SJCRH30 (cell line): ENCODE measurements at regions not wholly inside any gene's neighbourhood (a gene's known extent, or its start where the extent isn't known, plus 50 kb on each side); places are given as distances from the start of the nearest gene placed in this dataset.

Experiments used
- DNase-seq, 2 experiments: peaks; one replicate each; pipeline ENCODE4 v3.0.0-alpha.2; 2015 to 2020
- H3K27ac ChIP-seq: fragments of 250-450 bp; sonication (Bioruptor Pico); 2 replicates; pipeline ENCODE4 v1.5.1; 2020; ENCODE audit warnings: mild to moderate bottlenecking, moderate library complexity
- H3K27me3 ChIP-seq: fragments of 250-450 bp; sonication (Bioruptor Pico); 2 replicates; pipeline ENCODE4 v1.5.1; 2020; ENCODE audit warnings: mild to moderate bottlenecking, moderate library complexity
- H3K36me3 ChIP-seq: fragments of 250-450 bp; sonication (Bioruptor Pico); 2 replicates; pipeline ENCODE4 v1.5.1; 2020; ENCODE audit warnings: mild to moderate bottlenecking, moderate library complexity
- H3K4me1 ChIP-seq: fragments of 250-450 bp; sonication (Bioruptor Pico); 2 replicates; pipeline ENCODE4 v1.5.1; 2020; ENCODE audit warnings: mild to moderate bottlenecking, moderate library complexity
- H3K4me3 ChIP-seq: fragments of 250-450 bp; sonication (Bioruptor Pico); 2 replicates; pipeline ENCODE4 v1.5.1; 2020; ENCODE audit warnings: mild to moderate bottlenecking, moderate library complexity
- H3K9me3 ChIP-seq: fragments of 250-450 bp; sonication (Bioruptor Pico); replicated peaks from 2 replicates; pipeline ENCODE4 v1.5.1; 2020; ENCODE audit warnings: mild to moderate bottlenecking, moderate library complexity

- Histone ChIP-seq H3K9me3 (no peaks in the 10 kb centered on the region), H3K27ac (no peak overlapping the region), H3K4me1 (no peaks in the 10 kb centered on the region), H3K27me3 (peaks cover 6% of the 10 kb centered on the region; the same call in 1 of the 2 replicates), H3K36me3 (no peaks in the 10 kb centered on the region), H3K4me3 (no peak overlapping the region)
- no peak for DNase-seq
These were observed 221.6 kb downstream of the TBC1D2B start for GRCh38 chr15:77855871-77856270.

- DNase-seq: no peak
- no peaks in the 10 kb centered on the region for H3K36me3 ChIP-seq
- peaks cover 6% of the 10 kb centered on the region; the same call in 1 of the 2 replicates for H3K27me3 ChIP-seq
- no peak overlapping the region for H3K4me3 ChIP-seq
- no peaks in the 10 kb centered on the region for H3K9me3 ChIP-seq
- H3K4me1 ChIP-seq: no peaks in the 10 kb centered on the region
- no peak overlapping the region for H3K27ac ChIP-seq
These were observed 222.3 kb upstream of the LINGO1 start for GRCh38 chr15:77854980-77855379.

- Histone ChIP-seq H3K4me1 (no peaks in the 10 kb centered on the region), H3K9me3 (no peaks in the 10 kb centered on the region), H3K27me3 (peaks cover 6% of the 10 kb centered on the region; the same call in 1 of the 2 replicates), H3K27ac (no peak overlapping the region), H3K4me3 (no peak overlapping the region), H3K36me3 (no peaks in the 10 kb centered on the region)
- DNase-seq: no peak
These were observed 221.2 kb upstream of the LINGO1 start for GRCh38 chr15:77853910-77854309.

- H3K27ac ChIP-seq: no peak overlapping the region
- no peak overlapping the region for H3K4me3 ChIP-seq
- peaks cover 6% of the 10 kb centered on the region; the same call in 1 of the 2 replicates for H3K27me3 ChIP-seq
- no peak for DNase-seq
- no peaks in the 10 kb centered on the region for H3K9me3 ChIP-seq
- H3K4me1 ChIP-seq: no peaks in the 10 kb centered on the region
- H3K36me3 ChIP-seq: no peaks in the 10 kb centered on the region
These were observed 220.3 kb upstream of the LINGO1 start for GRCh38 chr15:77853008-77853328.

- H3K36me3 ChIP-seq: no peaks in the 10 kb centered on the region
- H3K4me1 ChIP-seq: no peaks in the 10 kb centered on the region
- no peaks in the 10 kb centered on the region for H3K9me3 ChIP-seq
- no peak overlapping the region for H3K4me3 ChIP-seq
- H3K27me3 ChIP-seq: peaks cover 6% of the 10 kb centered on the region; the same call in 1 of the 2 replicates
- DNase-seq: no peak
- no peak overlapping the region for H3K27ac ChIP-seq
These were observed 219.7 kb upstream of the LINGO1 start for GRCh38 chr15:77852241-77853007.

- H3K36me3 ChIP-seq: no peaks in the 10 kb centered on the region
- H3K4me1 ChIP-seq: no peaks in the 10 kb centered on the region
- no peak overlapping the region for H3K27ac ChIP-seq
- H3K27me3 ChIP-seq: peaks cover 6% of the 10 kb centered on the region; the same call in 1 of the 2 replicates
- DNase-seq: no peak
- H3K4me3 ChIP-seq: no peak overlapping the region
- H3K9me3 ChIP-seq: no peaks in the 10 kb centered on the region
These were observed 219.0 kb upstream of the LINGO1 start for GRCh38 chr15:77851691-77852090.

- Histone ChIP-seq H3K36me3 (no peaks in the 10 kb centered on the region), H3K9me3 (no peaks in the 10 kb centered on the region), H3K27ac (no peak overlapping the region), H3K4me1 (no peaks in the 10 kb centered on the region), H3K27me3 (peaks cover 6% of the 10 kb centered on the region; the same call in 1 of the 2 replicates), H3K4me3 (no peak overlapping the region)
- no peak for DNase-seq
These were observed 218.4 kb upstream of the LINGO1 start for GRCh38 chr15:77851086-77851485.

- DNase-seq: no peak
- no peaks in the 10 kb centered on the region for H3K36me3 ChIP-seq
- no peak overlapping the region for H3K27ac ChIP-seq
- H3K4me3 ChIP-seq: no peak overlapping the region
- no peaks in the 10 kb centered on the region; the same call in 1 of the 2 replicates for H3K27me3 ChIP-seq
- H3K9me3 ChIP-seq: no peaks in the 10 kb centered on the region
- H3K4me1 ChIP-seq: no peaks in the 10 kb centered on the region
These were observed 214.3 kb upstream of the LINGO1 start for GRCh38 chr15:77846986-77847385.

GRCh38 chr15:77846360-77846759 lies 213.6 kb upstream of the LINGO1 start:
- no peak overlapping the region for H3K4me3 ChIP-seq
- DNase-seq: no peak
- H3K27ac ChIP-seq: no peak overlapping the region
- H3K9me3 ChIP-seq: no peaks in the 10 kb centered on the region
- peaks cover under 1% of the 10 kb centered on the region; the same call in 1 of the 2 replicates for H3K27me3 ChIP-seq
- no peaks in the 10 kb centered on the region for H3K36me3 ChIP-seq
- H3K4me1 ChIP-seq: no peaks in the 10 kb centered on the region

- no peaks in the 10 kb centered on the region for H3K36me3 ChIP-seq
- no peaks in the 10 kb centered on the region for H3K9me3 ChIP-seq
- H3K27ac ChIP-seq: no peak overlapping the region
- peaks cover 14% of the 10 kb centered on the region for H3K27me3 ChIP-seq
- no peaks in the 10 kb centered on the region for H3K4me1 ChIP-seq
- no peak for DNase-seq
- no peak overlapping the region for H3K4me3 ChIP-seq
These were observed 212.2 kb upstream of the LINGO1 start for GRCh38 chr15:77844798-77845446.

- Histone ChIP-seq H3K27ac (no peak overlapping the region), H3K9me3 (no peaks in the 10 kb centered on the region), H3K4me1 (no peaks in the 10 kb centered on the region), H3K27me3 (peaks cover 23% of the 10 kb centered on the region), H3K4me3 (no peak overlapping the region), H3K36me3 (no peaks in the 10 kb centered on the region)
- DNase-seq: no peak
These were observed 210.8 kb upstream of the LINGO1 start for GRCh38 chr15:77843546-77843945.

GRCh38 chr15:77840991-77841775 lies 208.5 kb upstream of the LINGO1 start:
- H3K4me3 ChIP-seq: no peak overlapping the region
- no peaks in the 10 kb centered on the region for H3K9me3 ChIP-seq
- H3K27ac ChIP-seq: no peak overlapping the region
- H3K27me3 ChIP-seq: peaks cover 30% of the 10 kb centered on the region
- H3K36me3 ChIP-seq: no peaks in the 10 kb centered on the region
- DNase-seq: no peak
- no peaks in the 10 kb centered on the region for H3K4me1 ChIP-seq

- no peaks in the 10 kb centered on the region for H3K4me1 ChIP-seq
These were observed 207.5 kb upstream of the LINGO1 start for GRCh38 chr15:77839970-77840905.

GRCh38 chr15:77839456-77839855 lies 206.7 kb upstream of the LINGO1 start:
- no peaks in the 10 kb centered on the region for H3K4me1 ChIP-seq
- no peak for DNase-seq
- H3K27ac ChIP-seq: no peak overlapping the region
- H3K4me3 ChIP-seq: no peak overlapping the region
- H3K9me3 ChIP-seq: no peaks in the 10 kb centered on the region
- no peaks in the 10 kb centered on the region for H3K36me3 ChIP-seq
- peaks cover 30% of the 10 kb centered on the region for H3K27me3 ChIP-seq

More at GRCh38 chr15:77839970-77840905, 207.5 kb upstream of the LINGO1 start:
- Histone ChIP-seq H3K4me3 (no peak overlapping the region), H3K9me3 (no peaks in the 10 kb centered on the region), H3K27ac (no peak overlapping the region), H3K27me3 (peaks cover 30% of the 10 kb centered on the region), H3K36me3 (no peaks in the 10 kb centered on the region)
- no peak for DNase-seq
